Middle frontal gyrus (tissue), 1 donor: ENCODE measurements at regions not wholly inside any gene's neighbourhood (a gene's known extent, or its start where the extent isn't known, plus 50 kb on each side); places are given as distances from the start of the nearest gene placed in this dataset.

Experiments used
- DNase-seq: peaks from one replicate; pipeline ENCODE4 v3.0.0-alpha.2; 2015; ENCODE audit warnings: low spot score; ENCODE audit errors: extremely low spot score

DNA sequence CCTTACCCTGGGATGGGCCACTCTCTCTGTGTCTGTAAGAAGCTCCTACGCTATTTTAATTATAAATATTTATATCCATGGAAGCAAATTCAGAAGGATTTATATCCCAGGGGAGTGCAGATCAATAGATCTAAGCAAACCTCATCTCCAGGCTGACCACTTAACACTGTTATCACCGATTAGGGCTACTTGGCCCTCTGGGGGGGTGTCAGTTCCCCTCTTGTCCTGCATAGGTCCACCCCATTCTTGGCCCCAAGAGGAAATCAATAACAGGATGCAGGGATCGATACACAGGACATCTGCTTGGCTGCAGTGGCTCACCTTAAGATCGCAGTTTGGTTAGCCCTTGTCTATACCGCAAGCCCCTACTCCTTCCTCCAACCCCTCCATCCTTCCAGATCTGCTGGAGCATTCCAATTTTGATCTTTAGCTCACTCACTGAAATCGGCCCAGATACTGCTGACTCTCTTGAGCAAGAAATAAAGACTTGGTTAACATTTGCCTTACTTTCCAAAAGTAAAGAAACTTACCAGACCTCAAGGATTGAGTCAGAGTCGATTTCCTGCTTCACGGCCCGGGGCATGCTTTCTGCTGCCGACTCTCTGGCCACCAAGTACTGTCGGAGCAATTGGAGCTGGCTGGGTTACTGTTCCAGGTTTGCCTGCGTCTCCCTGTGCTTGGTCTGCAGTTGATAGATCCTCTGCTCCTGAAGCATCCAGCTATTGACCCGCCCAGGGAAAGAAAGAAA lies 112.3 kb upstream of the PMFBP1 start:
- no peak for DNase-seq

DNA sequence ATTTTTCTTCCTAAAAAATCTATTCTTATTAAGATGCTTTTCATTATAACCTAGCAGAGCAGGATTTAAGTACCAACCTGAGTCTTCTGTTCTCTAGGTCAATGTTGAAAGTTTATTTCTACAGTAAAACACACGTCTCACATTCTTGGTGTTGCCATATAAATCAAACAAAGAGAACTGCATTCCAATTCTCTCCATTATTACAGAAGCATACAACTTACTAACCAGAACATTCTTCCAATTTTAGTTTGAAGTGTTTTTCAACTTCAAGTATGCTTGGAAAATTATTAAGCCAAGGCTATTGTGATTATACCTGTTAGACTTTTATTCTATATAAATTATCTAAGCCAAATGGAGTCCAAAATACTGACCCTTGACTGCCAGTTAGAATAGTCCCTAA lies 110.4 kb upstream of the PMFBP1 start:
- DNase-seq, result no peak

DNA sequence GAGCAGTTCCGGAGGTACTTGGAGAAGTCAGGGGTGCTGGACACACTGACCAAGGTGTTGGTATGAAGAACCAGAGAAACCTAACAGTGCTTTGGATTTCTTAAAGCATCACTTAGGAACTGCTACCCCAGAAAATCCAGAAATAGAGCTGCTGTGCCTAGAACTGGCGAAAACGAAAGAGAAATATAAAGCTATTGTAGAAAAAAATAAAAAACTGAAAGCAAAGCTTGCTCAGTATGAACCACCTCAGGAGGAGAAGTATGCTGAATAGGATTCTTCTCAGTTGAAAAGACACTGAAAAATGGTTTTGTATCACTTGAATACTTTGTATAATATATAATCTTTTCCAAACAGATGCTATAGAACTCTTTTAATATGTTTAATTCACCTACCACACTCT lies 106.3 kb upstream of the PMFBP1 start:
- no peak for DNase-seq

DNA sequence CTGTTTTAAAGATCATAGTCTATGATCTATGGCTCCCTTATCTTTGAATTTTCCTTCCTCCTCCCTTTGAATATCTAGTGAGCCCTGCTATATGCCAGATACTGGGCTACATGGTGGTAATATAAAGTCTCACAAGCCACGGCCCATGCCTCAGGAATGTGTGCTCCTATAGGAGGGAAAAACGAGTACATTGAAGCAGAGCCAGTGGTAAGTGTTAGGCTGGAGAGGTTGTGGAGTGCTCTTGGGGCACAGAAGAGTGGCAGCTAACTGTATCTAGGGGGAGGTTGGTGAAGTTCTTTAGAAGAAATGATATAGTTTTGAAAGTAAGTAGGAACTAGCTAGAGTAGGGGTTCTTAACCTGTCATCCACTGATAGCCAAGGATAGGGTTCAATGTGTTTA lies 105.8 kb upstream of the PMFBP1 start:
- DNase-seq, result no peak

DNA sequence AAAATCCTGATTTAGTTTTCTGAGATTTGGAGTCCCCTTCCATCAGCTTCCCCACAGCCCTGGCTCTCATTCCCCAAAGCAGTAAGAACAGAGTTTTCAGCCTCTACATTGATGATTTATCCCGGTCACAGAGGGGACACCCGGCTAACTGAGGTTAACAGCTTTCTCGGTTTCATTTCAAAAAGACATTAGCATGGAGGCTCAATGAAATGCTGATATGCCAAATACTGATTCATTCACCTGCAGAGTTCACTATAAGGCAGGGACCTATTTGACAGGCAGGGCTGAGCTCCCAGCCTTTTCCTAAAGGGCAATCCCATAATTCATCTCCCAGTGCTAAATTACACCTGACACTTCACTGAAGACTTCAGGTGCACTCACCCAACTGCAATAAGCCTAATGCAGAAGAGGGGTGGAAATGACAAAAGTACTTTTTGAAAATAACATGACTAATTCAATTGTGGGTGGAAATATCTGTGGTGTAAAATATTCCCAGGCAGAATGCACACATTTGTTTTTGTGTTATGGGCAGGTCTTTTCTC lies 99.8 kb upstream of the PMFBP1 start:
- DNase-seq, result no peak

DNA sequence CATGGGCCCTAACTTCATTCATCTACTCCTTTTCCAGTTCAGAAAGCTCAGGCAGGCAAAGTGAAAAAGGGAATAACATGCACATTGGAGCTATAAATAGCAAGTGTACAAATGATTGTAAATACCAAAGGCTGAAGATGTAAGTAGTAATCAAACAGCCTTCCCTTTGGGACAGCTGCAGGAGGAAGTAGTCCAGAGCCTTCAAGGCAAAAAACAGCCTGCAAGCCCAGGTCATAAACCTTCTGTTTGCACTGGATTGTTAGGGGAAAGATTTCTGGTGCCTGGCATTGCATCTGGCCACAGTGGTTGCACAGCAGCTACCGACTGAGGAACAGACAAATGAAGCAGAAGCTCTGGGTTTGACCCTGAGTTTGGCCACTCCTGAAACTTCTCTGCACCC lies 98.6 kb upstream of the PMFBP1 start:
- DNase-seq, result no peak

DNA sequence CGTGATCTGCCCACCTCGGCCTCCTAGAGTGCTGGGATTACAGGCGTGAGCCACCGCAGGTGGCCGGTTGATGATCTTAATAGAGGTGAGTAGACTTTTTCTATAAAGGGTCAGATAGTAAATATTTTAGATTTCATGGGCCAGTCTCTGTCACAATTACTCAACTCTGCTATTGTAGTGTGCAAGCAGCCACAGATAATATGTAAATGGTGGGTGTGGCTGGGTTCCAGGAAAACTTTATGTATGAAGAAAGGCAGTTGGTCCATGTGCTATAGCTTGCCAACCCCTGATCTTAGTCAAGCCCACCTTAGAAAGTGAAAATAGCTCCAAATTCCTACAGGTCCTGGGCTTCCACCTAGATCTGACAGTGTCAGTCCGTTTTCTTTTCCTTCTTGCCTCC lies 94.9 kb upstream of the PMFBP1 start:
- no peak for DNase-seq

DNA sequence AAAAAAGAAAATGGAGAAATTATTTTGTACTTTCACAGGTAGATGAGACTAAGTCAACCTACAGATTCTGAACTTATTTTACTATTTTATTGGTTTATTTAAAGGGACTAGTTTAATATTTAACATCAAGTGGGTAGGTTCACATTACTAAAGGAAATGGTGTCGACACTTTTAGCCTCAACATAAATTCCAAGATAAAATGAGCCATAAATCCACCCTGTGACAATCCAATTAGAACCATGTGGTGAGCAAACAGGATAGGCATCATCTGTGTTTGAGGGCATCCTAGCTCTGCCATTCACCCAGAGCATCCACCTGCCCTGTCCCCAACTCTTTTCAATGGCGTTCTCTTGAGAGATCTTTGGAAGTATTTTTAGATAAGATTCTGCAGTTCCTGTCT lies 92.8 kb upstream of the PMFBP1 start:
- DNase-seq, result no peak

DNA sequence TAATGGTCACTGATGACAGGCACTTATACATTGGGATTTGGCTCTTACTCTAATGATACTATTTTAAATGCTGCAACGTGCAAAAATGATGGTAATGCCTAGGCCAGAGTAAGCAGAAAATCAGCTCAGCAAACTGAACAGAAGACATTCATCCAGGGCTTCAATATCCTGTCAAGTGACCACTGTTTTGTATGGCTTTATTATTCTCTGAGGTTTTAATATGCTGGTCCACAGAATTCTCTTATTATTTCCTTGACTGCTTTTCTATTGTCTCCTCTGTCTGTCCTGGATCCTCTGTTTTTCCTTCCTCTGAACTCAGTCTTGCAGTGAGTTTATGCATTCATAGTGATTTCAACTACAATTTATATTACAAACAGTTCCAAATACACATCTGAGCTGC lies 90.8 kb upstream of the PMFBP1 start:
- no peak for DNase-seq

DNA sequence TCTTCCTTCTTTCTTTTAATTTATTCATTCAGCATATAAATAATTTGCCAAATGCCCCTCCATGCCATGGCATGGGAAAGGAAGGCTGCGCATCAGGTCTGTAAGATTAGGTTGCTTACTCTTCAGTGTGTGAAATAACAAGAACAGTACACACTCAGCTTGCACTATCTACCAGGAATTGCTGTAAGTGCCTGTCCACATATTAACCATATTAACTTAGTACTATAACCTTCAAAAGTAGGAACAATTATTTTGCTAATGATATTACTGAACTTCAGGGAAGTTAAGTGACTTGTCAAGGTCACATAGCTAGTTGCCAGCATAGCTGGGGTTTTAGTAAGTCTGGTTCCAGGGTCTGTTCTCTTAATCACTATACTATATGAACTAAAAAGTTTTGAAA lies 89.2 kb upstream of the PMFBP1 start:
- DNase-seq, result no peak

DNA sequence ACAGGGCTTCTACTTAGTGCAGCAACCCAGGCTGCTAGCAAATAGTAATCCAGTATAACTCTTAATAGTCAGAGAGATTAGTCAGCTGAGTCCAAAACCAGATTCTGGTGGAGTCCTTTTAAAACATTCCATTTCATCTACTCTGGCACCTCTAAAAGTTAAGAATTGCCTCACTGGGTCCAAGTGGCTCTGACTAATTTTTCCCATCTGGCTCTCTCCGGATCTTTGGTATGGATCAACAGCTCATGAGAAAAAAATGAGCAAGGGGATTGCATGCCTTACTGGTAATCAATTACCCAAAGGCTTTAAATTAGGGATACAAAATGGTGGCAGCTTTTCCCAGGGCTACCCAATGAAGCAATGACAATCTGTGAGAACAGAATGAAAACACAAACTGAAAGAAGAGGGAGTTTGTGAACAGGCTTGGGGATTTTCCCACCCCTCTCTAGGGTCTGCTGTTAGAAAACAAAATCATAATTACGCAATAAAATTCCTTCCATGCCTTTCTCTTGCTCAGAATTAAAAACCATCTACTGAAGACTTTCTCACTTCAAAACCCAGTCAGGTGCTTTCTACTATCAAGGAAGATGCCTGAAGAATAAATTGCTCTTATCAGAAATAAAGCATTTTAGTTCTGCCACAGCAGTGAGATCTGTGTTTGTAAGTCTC lies 84.6 kb upstream of the PMFBP1 start:
- no peak for DNase-seq

DNA sequence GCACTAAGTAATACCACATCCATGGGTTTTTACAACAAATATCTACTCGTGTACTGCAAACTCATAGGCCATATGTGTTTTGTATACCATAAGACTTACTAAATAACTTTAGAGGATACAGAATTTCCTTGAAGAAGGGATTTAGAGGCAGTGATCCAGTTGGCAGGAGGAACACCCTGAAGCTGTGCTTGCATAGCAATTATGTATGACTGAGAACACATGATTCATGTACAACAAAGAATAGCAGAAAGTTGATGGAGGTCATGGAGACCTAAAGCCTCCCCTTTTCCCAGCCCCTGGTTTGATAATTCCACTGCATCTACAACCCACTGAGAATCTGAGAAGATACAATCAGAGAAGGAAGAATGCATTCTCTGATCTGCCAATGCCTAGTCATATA lies 83.8 kb upstream of the PMFBP1 start:
- no peak for DNase-seq

DNA sequence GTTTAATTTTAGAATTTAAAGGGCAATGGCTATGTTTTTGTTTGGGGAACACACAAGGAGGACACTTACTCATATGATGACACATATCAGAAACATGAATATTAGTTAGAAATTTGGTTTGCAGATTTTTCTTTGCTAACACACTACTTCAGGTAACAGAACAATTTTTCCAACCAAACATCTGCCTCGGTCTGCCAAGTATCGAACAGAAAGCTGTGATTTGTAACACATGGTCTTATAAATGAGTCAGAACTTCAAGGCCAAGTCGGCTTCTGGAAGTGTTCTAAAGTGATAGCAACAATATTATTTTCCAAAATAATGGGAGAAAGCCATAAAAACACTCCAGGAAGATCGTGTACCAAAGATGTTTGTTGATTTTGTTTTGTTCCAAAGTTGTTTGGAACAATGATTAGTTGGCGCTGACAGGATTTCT lies 75.9 kb upstream of the PMFBP1 start:
- no peak for DNase-seq

DNA sequence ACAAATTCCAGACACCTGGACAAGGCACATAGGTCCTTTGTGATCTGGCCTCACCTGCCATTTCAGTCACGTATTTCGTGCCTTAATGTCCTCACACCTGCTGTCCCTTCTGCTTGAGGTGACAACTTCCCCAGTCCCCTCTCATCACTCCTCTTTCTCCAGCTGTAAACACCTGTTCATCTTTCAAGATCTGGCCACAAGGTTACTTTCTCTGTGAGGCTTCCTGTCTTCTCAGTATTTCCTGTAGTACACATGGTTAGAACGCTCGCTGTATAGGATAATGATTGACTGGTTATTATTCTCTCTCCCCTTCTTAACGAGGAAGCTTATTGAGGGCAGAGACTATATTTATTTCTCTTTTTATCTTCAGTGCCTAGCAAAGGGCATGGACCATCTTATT lies 74.5 kb upstream of the PMFBP1 start:
- no peak for DNase-seq

DNA sequence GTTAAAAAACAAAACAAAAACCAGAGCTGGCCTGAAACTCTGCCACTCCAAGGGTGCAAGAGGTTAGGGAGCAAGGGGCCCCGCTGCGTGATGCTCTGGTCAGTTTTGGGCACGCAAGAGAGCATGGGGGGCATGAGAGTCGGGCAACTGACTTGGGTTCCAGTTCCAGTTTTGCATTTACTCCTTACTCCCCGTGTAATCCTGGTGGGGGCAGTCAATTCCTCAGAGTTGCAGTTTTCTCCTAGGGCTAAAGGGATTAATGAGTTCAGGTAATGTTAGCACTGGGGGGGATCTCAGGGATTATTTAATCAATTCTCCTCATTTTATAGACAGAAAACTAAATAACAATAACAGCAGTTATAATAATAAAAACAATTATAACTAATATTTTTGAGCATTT lies 72.9 kb upstream of the PMFBP1 start:
- DNase-seq, result no peak

DNA sequence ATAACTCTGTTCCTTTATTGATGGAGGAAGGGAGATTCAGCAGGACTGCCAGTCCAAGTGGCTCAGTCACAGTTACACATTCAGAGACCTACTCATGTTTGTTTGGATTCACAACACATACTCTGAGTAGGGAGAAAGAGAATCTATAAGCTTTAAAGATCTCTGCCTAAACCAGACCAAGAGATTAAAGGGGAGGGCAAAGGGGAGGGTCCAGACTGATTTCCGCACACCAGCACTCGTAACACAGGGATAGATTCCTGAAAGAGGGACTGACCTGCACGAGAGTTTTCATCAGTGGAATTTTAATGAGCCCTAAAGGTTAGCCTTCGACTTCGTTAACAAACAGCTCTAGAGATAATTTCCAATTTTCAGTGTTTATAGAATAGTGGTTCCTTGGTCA lies 71.7 kb upstream of the PMFBP1 start:
- DNase-seq, result no peak

DNA sequence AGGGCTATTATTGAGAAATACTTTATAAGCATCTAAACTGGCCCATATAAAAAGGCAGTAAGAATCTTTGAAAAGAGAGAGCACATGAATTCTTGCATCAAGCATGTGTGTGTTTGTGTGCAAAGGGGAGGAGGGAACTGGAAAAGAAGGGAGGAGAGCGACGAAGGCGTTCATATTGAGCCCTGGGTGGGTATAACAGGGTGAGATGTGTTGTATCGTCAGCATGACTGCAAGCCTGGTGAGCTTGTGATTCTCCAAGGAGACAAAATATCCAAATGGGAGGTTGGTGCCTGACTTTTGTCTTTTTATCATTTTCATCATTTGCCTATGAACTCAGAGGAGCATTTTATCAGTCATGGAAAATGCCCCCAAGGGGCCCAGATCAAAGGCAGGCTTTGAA lies 70.8 kb upstream of the PMFBP1 start:
- no peak for DNase-seq

DNA sequence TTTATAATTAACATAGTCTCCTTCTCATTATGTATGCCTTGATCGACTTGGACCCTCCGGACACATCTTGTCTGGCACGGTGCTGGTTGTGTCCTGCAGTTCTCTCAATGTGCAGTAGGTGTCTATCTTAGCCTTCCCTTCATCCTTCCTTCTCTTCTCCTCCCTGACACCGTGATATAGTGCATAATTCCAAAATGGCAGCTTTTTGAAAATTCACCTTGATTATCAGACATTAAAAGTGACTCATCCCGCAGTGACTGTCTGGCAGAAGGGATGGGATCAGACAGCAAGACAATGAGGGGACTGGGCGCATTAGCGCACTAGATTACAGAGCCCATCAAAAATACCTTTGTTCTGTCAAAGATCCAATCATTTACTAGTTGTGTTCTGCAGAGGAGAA lies 70.0 kb upstream of the PMFBP1 start:
- no peak for DNase-seq

DNA sequence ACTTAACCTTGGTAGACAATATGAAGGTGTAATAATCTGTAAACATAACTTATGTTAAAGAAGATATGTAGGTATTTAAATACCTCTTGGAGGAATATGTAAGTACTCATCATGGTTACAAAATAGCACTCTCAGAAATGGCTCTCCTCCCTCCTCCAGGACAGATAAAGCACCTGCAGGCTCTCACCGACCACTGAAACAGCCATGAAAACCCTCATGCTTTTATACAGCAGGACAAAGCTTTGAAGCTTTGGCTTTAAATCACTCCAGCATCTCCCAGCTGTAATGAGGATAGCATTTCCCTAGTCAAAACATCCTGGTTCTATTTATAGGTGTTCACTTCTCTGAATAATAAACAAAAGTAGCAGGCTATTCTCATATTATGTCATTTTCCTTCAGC lies 69.1 kb upstream of the PMFBP1 start:
- DNase-seq, result no peak

DNA sequence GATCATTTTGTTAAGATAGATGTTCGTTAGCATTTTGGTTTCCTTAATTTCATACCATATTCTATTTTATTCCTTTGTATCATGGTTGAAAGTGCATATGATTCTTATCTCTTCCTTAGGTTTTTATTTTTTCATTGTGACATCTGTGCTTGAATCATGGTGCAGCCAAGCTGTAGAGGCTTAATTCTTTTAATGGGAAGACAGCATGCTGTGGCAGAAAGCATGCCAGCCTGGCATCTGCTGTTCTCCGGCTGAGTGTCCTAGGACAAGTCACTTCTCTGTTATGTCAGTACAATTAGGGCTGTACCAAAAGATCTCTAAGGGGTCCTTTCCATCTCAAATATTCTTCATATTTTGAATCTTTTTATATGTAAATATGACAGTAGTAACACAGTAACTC lies 68.5 kb upstream of the PMFBP1 start:
- DNase-seq, result no peak

DNA sequence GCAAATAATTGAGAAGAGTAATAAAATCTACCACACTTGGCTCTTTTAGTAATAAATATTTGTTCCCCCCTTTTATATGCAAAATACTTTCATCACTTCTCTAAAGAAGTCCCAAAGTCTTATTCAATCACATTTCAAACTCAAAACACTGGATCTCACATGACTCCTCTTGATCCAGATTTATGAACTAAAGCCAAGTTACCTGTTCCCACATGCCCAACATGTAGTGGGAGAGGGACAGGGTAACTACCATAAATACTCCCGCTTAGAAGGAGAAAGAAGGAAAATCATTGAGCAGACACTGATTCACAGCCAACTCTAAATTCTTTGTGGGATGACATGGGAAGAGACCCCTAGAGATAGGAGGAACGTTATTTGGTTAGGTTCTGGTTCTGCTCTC lies 64.9 kb upstream of the PMFBP1 start:
- DNase-seq, result no peak

DNA sequence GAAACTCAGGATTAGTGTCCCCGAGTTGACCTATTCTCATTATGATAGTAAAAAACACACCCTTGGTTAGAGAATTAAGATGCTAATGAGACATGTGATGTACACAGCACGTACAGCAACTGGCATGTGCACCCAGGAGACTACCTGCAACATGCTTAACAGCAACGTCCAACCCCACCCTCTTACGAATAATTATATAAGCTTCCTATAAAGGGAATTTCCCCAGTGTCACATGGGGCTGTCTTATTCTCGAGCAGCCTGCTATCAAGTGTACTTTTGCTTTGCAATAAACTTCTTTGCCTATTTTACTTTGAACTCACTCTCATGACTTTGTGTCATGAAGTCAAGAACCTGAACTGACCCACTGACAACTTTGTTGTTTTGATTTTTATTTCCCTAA lies 62.4 kb upstream of the PMFBP1 start:
- no peak for DNase-seq

DNA sequence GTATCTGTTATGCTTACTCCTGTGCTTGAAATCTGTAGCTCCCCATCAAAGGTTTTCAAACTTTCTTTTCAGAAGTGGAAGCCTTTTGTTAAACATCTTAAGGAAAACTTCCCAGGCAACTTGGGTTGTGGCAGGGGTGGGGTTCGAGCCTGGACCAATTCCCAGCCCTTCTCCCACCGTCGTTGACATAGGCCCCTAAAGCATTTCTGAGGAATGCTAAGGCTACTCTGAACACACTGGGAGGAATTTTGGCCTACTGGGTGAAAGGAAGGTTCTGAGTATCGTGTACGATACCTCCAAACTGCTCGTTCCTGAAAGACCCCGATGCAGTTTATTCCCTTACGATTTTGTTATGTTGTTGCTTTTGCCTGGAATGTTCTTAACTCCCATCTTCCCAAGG lies 56.1 kb upstream of the PMFBP1 start:
- DNase-seq, result no peak
